ENCODE measurements at regions not wholly inside any gene's neighbourhood (a gene's known extent, or its start where the extent isn't known, plus 50 kb on each side); places are given as distances from the start of the nearest gene placed in this dataset.

- TF ChIP-seq CTCF (IDR thresholded peaks at IDR 0.05) = no peak
- TF ChIP-seq EP300 (IDR thresholded peaks at IDR 0.05) = no peak
Observed at GRCh38 chr14:83282706-83283105, 1749.1 kb upstream of the SEL1L start.

All from upper lobe of left lung (tissue), 4 donors.